Renal cortex interstitium (tissue), 11 donors: ENCODE measurements at regions not wholly inside any gene's neighbourhood (a gene's known extent, or its start where the extent isn't known, plus 50 kb on each side); places are given as distances from the start of the nearest gene placed in this dataset.
"Not testable (repeated sequence)": the region's sequence is repeated elsewhere in the genome, so short reads cannot be mapped to it uniquely, and the experiment has no call there.

Experiments
- DNase-seq, 11 donors: peaks; one replicate each; pipeline ENCODE4 v3.0.0-alpha.2; 2013; ENCODE audit warnings: low read depth in 9 of 11, low spot score in 4 of 11; ENCODE audit errors: extremely low read depth in 1 of 11

GRCh38 chr15:87756072-87756471, 500.5 kb downstream of the NTRK3 start:
- DNase-seq: no peak

- DNase-seq: no peak
Observed at GRCh38 chr15:87755226-87755625, 501.3 kb downstream of the NTRK3 start.

- DNase-seq: no peak
Observed at GRCh38 chr15:87753539-87753938, 503.0 kb downstream of the NTRK3 start.

- peak in 8 of 11 donors; percentile 33 to 64 (median 42) for DNase-seq
Observed at GRCh38 chr15:87752250-87752951, 504.1 kb downstream of the NTRK3 start.

- DNase-seq: no peak
Observed at GRCh38 chr15:87748483-87748882, 508.1 kb downstream of the NTRK3 start.

GRCh38 chr15:87747087-87747486, 509.5 kb downstream of the NTRK3 start:
- no peak for DNase-seq

- no peak for DNase-seq
Observed at GRCh38 chr15:87746333-87746732, 510.2 kb downstream of the NTRK3 start.

- no peak for DNase-seq
Observed at GRCh38 chr15:87744815-87745214, 511.7 kb downstream of the NTRK3 start.

- no peak for DNase-seq
Observed at GRCh38 chr15:87743562-87743961, 513.0 kb downstream of the NTRK3 start.

GRCh38 chr15:87741350-87741749, 515.2 kb downstream of the NTRK3 start:
- DNase-seq: no peak

GRCh38 chr15:87740655-87741344, 515.7 kb downstream of the NTRK3 start:
- DNase-seq: no peak

GRCh38 chr15:87739866-87740265, 516.7 kb downstream of the NTRK3 start:
- DNase-seq: no peak

GRCh38 chr15:87739081-87739480, 517.5 kb downstream of the NTRK3 start:
- no peak for DNase-seq

- not testable (repeated sequence) for DNase-seq
Observed at GRCh38 chr15:87737460-87737859, 519.1 kb downstream of the NTRK3 start.

- DNase-seq: no peak
Observed at GRCh38 chr15:87736891-87737389, 519.6 kb downstream of the NTRK3 start.

- DNase-seq: no peak
Observed at GRCh38 chr15:87736401-87736800, 520.1 kb downstream of the NTRK3 start.

- no peak for DNase-seq
Observed at GRCh38 chr15:87735522-87735921, 521.0 kb downstream of the NTRK3 start.

- DNase-seq: no peak
Observed at GRCh38 chr15:87734571-87735373, 521.8 kb downstream of the NTRK3 start.

- no peak for DNase-seq
Observed at GRCh38 chr15:87733977-87734376, 522.6 kb downstream of the NTRK3 start.

- DNase-seq: peak; percentile 39 to 77 (median 63)
Observed at GRCh38 chr15:87733541-87733941, 523.0 kb downstream of the NTRK3 start.
